MG63 (cell line): ENCODE measurements at regions not wholly inside any gene's neighbourhood (a gene's known extent, or its start where the extent isn't known, plus 50 kb on each side); places are given as distances from the start of the nearest gene placed in this dataset.

Experiments
- DNase-seq: peaks from one replicate; pipeline ENCODE4 v3.0.0-alpha.2; 2020
- H3K27me3 ChIP-seq: fragments of 250-450 bp; sonication (Bioruptor Pico); 2 replicates; pipeline ENCODE4 v1.5.1; 2020; ENCODE audit warnings: mild to moderate bottlenecking, moderate library complexity
- H3K36me3 ChIP-seq: fragments of 250-450 bp; sonication (Bioruptor Pico); 2 replicates; pipeline ENCODE4 v1.5.1; 2020; ENCODE audit warnings: mild to moderate bottlenecking, moderate library complexity
- H3K4me3 ChIP-seq: fragments of 250-450 bp; sonication (Bioruptor Pico); 2 replicates; pipeline ENCODE4 v1.5.1; 2020; ENCODE audit warnings: mild to moderate bottlenecking, moderate library complexity
- H3K9me3 ChIP-seq: fragments of 250-450 bp; sonication (Bioruptor Pico); 2 replicates; pipeline ENCODE4 v1.5.1; 2020; ENCODE audit warnings: mild to moderate bottlenecking, moderate library complexity

GRCh38 chr1:201682964-201683363 is 144.0 kb downstream of the NAV1 start:
- Histone ChIP-seq H3K36me3 (peaks cover 42% of the 10 kb centered on the region), H3K9me3 (no peaks in the 10 kb centered on the region), H3K27me3 (no peaks in the 10 kb centered on the region; the same call in 1 of the 2 replicates), H3K4me3 (no peak overlapping the region)
- DNase-seq: no peak

- H3K9me3 ChIP-seq: no peaks in the 10 kb centered on the region
- no peak for DNase-seq
- H3K27me3 ChIP-seq: no peaks in the 10 kb centered on the region; the same call in 1 of the 2 replicates
- H3K36me3 ChIP-seq: peaks cover 40% of the 10 kb centered on the region
- H3K4me3 ChIP-seq: no peak overlapping the region
Measured at GRCh38 chr1:201683397-201683796, 144.5 kb downstream of the NAV1 start.

DNA sequence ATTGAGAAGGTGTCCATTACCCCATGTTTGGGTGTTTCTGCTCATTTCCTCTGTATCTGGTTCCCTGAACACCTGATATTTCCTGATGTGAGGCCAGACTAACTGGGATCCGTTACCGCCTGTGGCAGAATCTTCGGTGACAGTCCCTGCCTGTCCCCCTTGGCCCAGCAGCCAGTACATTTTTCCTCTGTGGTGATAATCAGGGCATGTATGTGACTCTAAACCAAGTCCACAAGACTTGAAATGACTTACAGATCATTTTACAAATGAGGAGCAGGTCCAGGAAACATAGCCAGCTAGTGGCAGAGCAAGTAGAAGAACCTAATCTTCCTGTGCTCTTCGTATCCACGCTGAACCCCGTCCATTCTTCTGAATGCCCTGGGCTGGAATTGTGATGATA is 143.5 kb upstream of the IPO9 start:
- H3K36me3 ChIP-seq: peaks cover 34% of the 10 kb centered on the region
- no peaks in the 10 kb centered on the region for H3K9me3 ChIP-seq
- no peak for DNase-seq
- H3K27me3 ChIP-seq: no peaks in the 10 kb centered on the region; the same call in 1 of the 2 replicates
- H3K4me3 ChIP-seq: no peak overlapping the region

GRCh38 chr1:201686714-201687455 is 142.1 kb upstream of the IPO9 start:
- Histone ChIP-seq H3K9me3 (no peaks in the 10 kb centered on the region), H3K27me3 (no peaks in the 10 kb centered on the region; the same call in 1 of the 2 replicates), H3K4me3 (no peak overlapping the region), H3K36me3 (peaks cover 34% of the 10 kb centered on the region)
- DNase-seq: no peak

- Histone ChIP-seq H3K36me3 (peaks cover 34% of the 10 kb centered on the region), H3K27me3 (no peaks in the 10 kb centered on the region), H3K9me3 (no peaks in the 10 kb centered on the region), H3K4me3 (no peak overlapping the region)
- no peak for DNase-seq
Measured at GRCh38 chr1:201688514-201688913, 140.4 kb upstream of the IPO9 start.

GRCh38 chr1:201689647-201690046 is 139.3 kb upstream of the IPO9 start:
- Histone ChIP-seq H3K27me3 (no peaks in the 10 kb centered on the region), H3K9me3 (no peaks in the 10 kb centered on the region), H3K4me3 (no peak overlapping the region), H3K36me3 (peaks cover 35% of the 10 kb centered on the region)
- no peak for DNase-seq

DNA sequence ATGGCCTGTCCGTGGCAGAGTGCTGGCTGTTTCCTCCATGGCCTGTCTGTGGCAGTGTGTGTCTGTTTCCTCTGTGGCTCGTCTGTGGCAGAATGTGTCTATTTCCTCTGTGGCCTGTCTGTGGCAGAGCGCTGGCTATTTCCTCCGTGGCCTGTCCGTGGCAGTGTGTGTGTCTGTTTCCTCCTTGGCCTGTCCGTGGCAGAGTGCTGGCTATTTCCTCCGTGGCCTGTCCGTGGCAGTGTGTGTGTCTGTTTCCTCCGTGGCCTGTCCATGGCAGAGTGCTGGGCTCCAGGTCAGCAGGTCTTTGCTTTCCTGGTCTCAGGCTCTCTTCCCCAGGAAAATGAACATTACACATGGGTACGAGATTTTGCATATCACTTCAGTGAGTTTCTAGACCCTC is 138.4 kb upstream of the IPO9 start:
- no peak for DNase-seq
- Histone ChIP-seq H3K27me3 (no peaks in the 10 kb centered on the region), H3K9me3 (no peaks in the 10 kb centered on the region), H3K4me3 (no peak overlapping the region), H3K36me3 (peaks cover 36% of the 10 kb centered on the region)

GRCh38 chr1:201691716-201692554 is 137.0 kb upstream of the IPO9 start:
- no peaks in the 10 kb centered on the region for H3K9me3 ChIP-seq
- H3K4me3 ChIP-seq: no peak overlapping the region
- DNase-seq: no peak
- H3K27me3 ChIP-seq: no peaks in the 10 kb centered on the region
- peaks cover 29% of the 10 kb centered on the region for H3K36me3 ChIP-seq

DNA sequence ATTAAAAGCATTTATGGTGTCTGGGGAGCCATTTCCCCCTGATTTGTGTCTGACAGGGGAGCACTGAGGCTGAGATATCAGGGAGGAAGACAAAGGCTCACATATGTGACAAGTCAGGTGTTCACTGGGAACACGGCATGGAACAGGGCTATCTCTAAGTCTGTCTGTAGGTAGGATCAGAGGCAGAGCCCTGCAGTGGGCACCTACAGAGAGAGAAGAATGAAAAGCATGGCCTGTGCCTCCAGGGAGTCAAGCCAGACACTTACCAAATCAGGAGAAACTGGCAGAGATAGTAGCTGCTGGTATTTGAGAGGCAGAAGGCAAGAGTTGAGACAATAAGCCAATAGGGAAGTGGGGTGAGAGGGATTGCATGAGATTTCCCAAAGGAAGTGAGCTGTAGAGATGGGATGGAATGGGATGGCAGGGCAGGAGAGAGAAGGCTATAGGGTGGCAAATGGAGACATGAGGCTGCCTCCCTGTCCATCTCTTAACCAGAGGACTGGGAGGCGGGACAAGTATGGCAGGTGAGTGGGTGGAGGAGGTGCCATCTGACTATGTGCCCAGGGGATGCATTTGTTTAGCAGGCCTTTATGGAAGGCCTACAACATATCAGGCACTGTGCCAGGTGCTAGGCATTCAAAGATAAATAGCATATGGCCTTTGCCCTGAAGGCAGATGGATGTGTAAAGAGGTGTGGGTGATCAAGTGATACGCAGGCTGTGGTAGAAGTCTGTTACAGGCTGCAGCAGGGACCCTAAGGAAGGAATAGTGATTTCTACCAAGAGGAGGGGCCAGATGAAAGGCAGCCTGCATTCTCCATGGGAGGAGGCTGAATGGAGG is 136.2 kb upstream of the IPO9 start:
- no peak overlapping the region for H3K4me3 ChIP-seq
- peaks cover 28% of the 10 kb centered on the region for H3K36me3 ChIP-seq
- no peaks in the 10 kb centered on the region for H3K9me3 ChIP-seq
- no peak for DNase-seq
- no peaks in the 10 kb centered on the region for H3K27me3 ChIP-seq

GRCh38 chr1:201693890-201694607 is 134.9 kb upstream of the IPO9 start:
- DNase-seq: no peak
- Histone ChIP-seq H3K27me3 (no peaks in the 10 kb centered on the region), H3K9me3 (no peaks in the 10 kb centered on the region), H3K36me3 (peaks cover 27% of the 10 kb centered on the region), H3K4me3 (no peak overlapping the region)

- Histone ChIP-seq H3K27me3 (no peaks in the 10 kb centered on the region), H3K36me3 (peaks cover 27% of the 10 kb centered on the region), H3K4me3 (no peak overlapping the region), H3K9me3 (no peaks in the 10 kb centered on the region)
- no peak for DNase-seq
Measured at GRCh38 chr1:201694608-201695335, 134.2 kb upstream of the IPO9 start.

GRCh38 chr1:201695607-201696006 is 133.3 kb upstream of the IPO9 start:
- Histone ChIP-seq H3K9me3 (no peaks in the 10 kb centered on the region), H3K4me3 (no peak overlapping the region), H3K36me3 (peaks cover 35% of the 10 kb centered on the region), H3K27me3 (no peaks in the 10 kb centered on the region)
- DNase-seq: no peak

GRCh38 chr1:201696217-201696761 is 132.7 kb upstream of the IPO9 start:
- Histone ChIP-seq H3K4me3 (no peak overlapping the region), H3K27me3 (no peaks in the 10 kb centered on the region), H3K36me3 (peaks cover 36% of the 10 kb centered on the region), H3K9me3 (no peaks in the 10 kb centered on the region)
- DNase-seq: peak; percentile 100

GRCh38 chr1:201697174-201697573 is 131.8 kb upstream of the IPO9 start:
- no peak for DNase-seq
- Histone ChIP-seq H3K4me3 (no peak overlapping the region), H3K36me3 (peaks cover 36% of the 10 kb centered on the region), H3K9me3 (no peaks in the 10 kb centered on the region), H3K27me3 (no peaks in the 10 kb centered on the region)

GRCh38 chr1:201701831-201702230 is 127.1 kb upstream of the IPO9 start:
- no peaks in the 10 kb centered on the region for H3K27me3 ChIP-seq
- H3K36me3 ChIP-seq: peaks cover 53% of the 10 kb centered on the region
- H3K4me3 ChIP-seq: no peak overlapping the region
- no peaks in the 10 kb centered on the region for H3K9me3 ChIP-seq
- no peak for DNase-seq

DNA sequence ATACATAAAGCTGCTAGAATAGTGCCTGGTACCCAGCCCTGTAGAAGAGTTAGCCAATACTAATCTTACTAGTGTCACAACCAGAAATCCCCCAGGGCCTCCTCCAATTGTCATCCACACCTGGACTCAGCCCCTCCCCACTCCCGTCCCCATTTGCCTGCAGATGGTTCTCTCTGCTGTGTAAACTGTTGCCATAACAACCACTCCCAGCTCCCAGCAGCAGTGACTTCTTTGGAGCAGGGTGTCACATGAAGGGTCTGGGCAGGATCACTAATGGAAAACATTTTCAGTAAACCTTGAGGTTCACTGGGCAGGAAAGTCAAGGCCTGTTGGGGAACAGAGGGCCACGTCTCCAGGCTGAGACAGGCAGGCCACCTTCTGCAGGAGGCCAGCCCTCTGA is 126.0 kb upstream of the IPO9 start:
- Histone ChIP-seq H3K36me3 (peaks cover 55% of the 10 kb centered on the region), H3K27me3 (no peaks in the 10 kb centered on the region), H3K4me3 (no peak overlapping the region), H3K9me3 (no peaks in the 10 kb centered on the region)
- DNase-seq: no peak
